Ishikawa (cell line): ENCODE measurements at regions not wholly inside any gene's neighbourhood (a gene's known extent, or its start where the extent isn't known, plus 50 kb on each side); places are given as distances from the start of the nearest gene placed in this dataset.

Experiments
- CEBPB ChIP-seq: IDR thresholded peaks from 2 replicates; pipeline ENCODE4 v1.6.1; 2012
- EP300 ChIP-seq: IDR thresholded peaks from 2 replicates; pipeline ENCODE4 v1.6.1; 2012; ENCODE audit warnings: borderline replicate concordance
- FOXM1 ChIP-seq: IDR thresholded peaks from 2 replicates; pipeline ENCODE4 v1.6.1; 2012; ENCODE audit warnings: low read depth, borderline replicate concordance
- RAD21 ChIP-seq: IDR thresholded peaks from 2 replicates; pipeline ENCODE4 v1.6.1; 2012; ENCODE audit warnings: low read depth
- TAF1 ChIP-seq: IDR thresholded peaks from 2 replicates; pipeline ENCODE4 v1.6.1; 2012; ENCODE audit warnings: low read depth, mild to moderate bottlenecking
- TEAD4 ChIP-seq: IDR thresholded peaks from 2 replicates; pipeline ENCODE4 v1.6.1; 2012
- YY1 ChIP-seq: IDR thresholded peaks from 2 replicates; pipeline ENCODE4 v1.6.1; 2012; ENCODE audit warnings: low read depth
- TF ChIP-seq, protein P1 (sequence below): IDR thresholded peaks from 2 replicates; pipeline ENCODE4 v1.6.1; 2012
- TF ChIP-seq, protein P2 (sequence below): IDR thresholded peaks from 2 replicates; pipeline ENCODE4 v1.6.1; 2012; ENCODE audit warnings: low read depth, mild to moderate bottlenecking

DNA sequence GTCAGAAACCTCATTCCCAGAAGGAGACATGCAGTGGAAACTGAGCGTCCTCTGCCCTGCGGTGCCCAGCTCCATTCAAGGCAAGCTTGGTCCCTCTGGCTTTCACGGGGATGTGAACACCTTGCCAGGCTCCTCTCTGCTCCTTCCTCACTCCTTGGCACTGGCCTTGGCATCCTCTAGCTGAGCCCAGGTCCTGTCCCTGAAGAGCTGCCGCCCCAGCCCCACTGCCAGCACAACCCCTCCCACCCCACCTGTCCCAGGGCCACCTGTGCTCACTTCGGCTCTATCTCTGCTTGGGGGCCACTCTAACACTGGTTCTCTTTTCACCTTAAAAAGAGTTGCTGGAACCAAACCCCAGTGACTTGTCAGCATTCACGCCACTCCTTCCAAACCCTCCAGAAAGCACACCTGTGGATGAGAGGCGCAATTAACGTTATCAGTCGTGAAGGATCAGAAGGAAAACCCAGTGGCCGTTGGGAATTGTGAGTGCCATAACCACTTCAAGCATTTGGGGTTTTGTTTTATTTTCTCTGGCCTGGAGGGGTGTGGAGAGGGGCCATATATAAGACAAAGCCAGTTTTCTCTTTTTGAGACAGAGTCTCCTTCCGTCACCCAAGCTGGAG is 103.7 kb downstream of the AXIN2 start:
- no peak for TF ChIP-seq YY1
- TF ChIP-seq, protein P1, sequence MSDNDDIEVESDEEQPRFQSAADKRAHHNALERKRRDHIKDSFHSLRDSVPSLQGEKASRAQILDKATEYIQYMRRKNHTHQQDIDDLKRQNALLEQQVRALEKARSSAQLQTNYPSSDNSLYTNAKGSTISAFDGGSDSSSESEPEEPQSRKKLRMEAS = no peak
- no peak for TF ChIP-seq CEBPB
- TF ChIP-seq TEAD4 = no peak
- TF ChIP-seq RAD21 = no peak
- TF ChIP-seq EP300 = no peak
- TF ChIP-seq, protein P2, sequence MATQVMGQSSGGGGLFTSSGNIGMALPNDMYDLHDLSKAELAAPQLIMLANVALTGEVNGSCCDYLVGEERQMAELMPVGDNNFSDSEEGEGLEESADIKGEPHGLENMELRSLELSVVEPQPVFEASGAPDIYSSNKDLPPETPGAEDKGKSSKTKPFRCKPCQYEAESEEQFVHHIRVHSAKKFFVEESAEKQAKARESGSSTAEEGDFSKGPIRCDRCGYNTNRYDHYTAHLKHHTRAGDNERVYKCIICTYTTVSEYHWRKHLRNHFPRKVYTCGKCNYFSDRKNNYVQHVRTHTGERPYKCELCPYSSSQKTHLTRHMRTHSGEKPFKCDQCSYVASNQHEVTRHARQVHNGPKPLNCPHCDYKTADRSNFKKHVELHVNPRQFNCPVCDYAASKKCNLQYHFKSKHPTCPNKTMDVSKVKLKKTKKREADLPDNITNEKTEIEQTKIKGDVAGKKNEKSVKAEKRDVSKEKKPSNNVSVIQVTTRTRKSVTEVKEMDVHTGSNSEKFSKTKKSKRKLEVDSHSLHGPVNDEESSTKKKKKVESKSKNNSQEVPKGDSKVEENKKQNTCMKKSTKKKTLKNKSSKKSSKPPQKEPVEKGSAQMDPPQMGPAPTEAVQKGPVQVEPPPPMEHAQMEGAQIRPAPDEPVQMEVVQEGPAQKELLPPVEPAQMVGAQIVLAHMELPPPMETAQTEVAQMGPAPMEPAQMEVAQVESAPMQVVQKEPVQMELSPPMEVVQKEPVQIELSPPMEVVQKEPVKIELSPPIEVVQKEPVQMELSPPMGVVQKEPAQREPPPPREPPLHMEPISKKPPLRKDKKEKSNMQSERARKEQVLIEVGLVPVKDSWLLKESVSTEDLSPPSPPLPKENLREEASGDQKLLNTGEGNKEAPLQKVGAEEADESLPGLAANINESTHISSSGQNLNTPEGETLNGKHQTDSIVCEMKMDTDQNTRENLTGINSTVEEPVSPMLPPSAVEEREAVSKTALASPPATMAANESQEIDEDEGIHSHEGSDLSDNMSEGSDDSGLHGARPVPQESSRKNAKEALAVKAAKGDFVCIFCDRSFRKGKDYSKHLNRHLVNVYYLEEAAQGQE = no peak
- TF ChIP-seq FOXM1 = no peak
- no peak for TF ChIP-seq TAF1
